ENCODE measurements at regions not wholly inside any gene's neighbourhood (a gene's known extent, or its start where the extent isn't known, plus 50 kb on each side); places are given as distances from the start of the nearest gene placed in this dataset.

DNA sequence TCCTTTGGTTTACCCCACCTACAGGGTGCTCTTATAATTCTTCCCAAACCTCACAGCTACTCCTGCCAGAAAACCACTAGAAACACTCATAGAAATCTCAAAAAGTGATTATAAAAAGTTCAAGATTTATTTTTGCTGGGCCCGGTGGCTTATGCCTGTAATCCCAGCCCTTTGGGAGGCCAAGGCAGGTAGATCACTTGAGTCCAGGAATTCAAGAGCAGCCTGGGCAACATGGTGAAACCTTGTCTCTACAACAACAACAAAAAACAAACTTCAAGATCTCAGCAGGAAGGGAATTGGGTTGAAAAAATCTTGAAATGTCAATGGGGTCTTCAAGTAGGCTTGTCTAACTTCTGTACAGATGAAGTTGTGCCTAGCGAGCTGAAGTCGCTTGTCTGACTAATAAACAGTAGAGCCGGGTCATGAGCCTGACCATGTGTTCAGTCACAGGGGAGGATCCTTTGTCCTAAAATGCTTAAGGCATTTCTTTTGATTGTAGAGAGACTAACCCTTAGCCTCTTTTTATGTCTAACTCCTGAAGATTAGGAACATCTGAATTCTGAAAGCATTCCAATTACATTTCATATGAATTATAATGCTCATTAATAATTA lies 124.6 kb downstream of the NOC3L start:
- no peaks in the 10 kb centered on the region for H3K4me1 ChIP-seq (ENCODE audit: control insufficient read depth in 2 of 3, insufficient read depth in 2 of 3, low read depth in 1 of 3, low read length in 3 of 3)
- no peak for DNase-seq
- TF ChIP-seq, protein P1, sequence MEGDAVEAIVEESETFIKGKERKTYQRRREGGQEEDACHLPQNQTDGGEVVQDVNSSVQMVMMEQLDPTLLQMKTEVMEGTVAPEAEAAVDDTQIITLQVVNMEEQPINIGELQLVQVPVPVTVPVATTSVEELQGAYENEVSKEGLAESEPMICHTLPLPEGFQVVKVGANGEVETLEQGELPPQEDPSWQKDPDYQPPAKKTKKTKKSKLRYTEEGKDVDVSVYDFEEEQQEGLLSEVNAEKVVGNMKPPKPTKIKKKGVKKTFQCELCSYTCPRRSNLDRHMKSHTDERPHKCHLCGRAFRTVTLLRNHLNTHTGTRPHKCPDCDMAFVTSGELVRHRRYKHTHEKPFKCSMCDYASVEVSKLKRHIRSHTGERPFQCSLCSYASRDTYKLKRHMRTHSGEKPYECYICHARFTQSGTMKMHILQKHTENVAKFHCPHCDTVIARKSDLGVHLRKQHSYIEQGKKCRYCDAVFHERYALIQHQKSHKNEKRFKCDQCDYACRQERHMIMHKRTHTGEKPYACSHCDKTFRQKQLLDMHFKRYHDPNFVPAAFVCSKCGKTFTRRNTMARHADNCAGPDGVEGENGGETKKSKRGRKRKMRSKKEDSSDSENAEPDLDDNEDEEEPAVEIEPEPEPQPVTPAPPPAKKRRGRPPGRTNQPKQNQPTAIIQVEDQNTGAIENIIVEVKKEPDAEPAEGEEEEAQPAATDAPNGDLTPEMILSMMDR (IDR thresholded peaks at IDR 0.05; ENCODE audit: borderline replicate concordance, extremely low read depth, insufficient read depth): no peak
- FAIRE-seq: no peak
- H3K36me3 ChIP-seq (ENCODE audit: control insufficient read depth in 2 of 3, insufficient read depth in 3 of 3, low read length in 3 of 3): no peaks in the 10 kb centered on the region
- H3K27me3 ChIP-seq (ENCODE audit: control insufficient read depth, insufficient read depth, low read length): no peaks in the 10 kb centered on the region
- H3K9ac ChIP-seq (ENCODE audit: low read length in 3 of 3): no peak overlapping the region
- H3K9me3 ChIP-seq (ENCODE audit: control insufficient read depth in 2 of 3, insufficient read depth in 1 of 3, low read length in 3 of 3): no peaks in the 10 kb centered on the region
- intact Hi-C loops (cut with DNase I): no loop called here
- no peak overlapping the region for H3K4me3 ChIP-seq (ENCODE audit: low read length in 3 of 3)
- H3K27ac ChIP-seq (ENCODE audit: low read depth in 2 of 2, low read length in 2 of 2): no peak overlapping the region

DNA sequence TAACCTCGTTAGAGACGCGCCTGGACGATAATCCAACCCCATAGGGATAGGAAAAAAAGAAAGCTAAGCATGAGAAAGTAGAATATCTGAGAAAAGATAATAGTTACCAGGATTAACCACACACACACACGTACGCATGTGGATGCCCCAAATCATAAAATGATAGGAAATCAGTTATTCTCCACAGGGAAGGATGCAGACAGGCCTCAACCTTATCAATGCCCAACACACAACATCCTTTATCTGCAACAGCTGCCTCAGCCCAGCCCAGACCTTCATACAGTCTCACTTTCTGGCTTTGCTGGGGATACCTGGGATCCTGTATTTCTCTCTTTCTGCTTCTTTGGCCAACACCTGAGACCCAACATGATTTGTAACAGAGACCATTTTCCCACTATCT lies 123.0 kb downstream of the NOC3L start:
- Histone ChIP-seq H3K27ac (ENCODE audit: low read depth in 2 of 2, low read length in 2 of 2) (no peak overlapping the region), H3K4me3 (ENCODE audit: low read length in 3 of 3) (no peak overlapping the region), H3K9ac (ENCODE audit: low read length in 3 of 3) (no peak overlapping the region), H3K4me1 (ENCODE audit: control insufficient read depth in 2 of 3, insufficient read depth in 2 of 3, low read depth in 1 of 3, low read length in 3 of 3) (no peaks in the 10 kb centered on the region), H3K36me3 (ENCODE audit: control insufficient read depth in 2 of 3, insufficient read depth in 3 of 3, low read length in 3 of 3) (no peaks in the 10 kb centered on the region), H3K27me3 (ENCODE audit: control insufficient read depth, insufficient read depth, low read length) (no peaks in the 10 kb centered on the region), H3K9me3 (ENCODE audit: control insufficient read depth in 2 of 3, insufficient read depth in 1 of 3, low read length in 3 of 3) (no peaks in the 10 kb centered on the region)
- intact Hi-C loops (cut with DNase I): no loop called here
- FAIRE-seq (no peak), DNase-seq (no peak)
- TF ChIP-seq, protein P1 (IDR thresholded peaks at IDR 0.05; ENCODE audit: borderline replicate concordance, extremely low read depth, insufficient read depth): no peak

DNA sequence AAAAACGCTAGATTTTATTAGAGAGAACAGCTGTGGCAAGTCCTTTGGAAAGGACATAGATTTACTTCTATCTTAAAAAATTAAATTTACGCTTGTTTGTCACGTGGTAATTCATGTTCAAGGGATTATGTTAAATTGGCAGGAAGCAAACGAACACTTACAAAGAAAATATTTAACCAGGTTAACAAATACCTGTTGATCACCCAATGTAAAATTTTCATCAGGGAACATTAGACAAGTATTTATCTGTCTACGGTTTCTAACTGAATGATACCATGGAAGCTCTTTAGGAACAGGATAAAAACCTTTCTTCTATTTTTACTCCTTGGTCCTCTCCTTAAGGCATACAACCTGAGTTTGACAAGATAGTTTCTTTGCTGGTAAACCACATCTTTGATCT lies 122.2 kb downstream of the NOC3L start:
- Histone ChIP-seq H3K4me3 (ENCODE audit: low read length in 3 of 3) (no peak overlapping the region), H3K4me1 (ENCODE audit: control insufficient read depth in 2 of 3, insufficient read depth in 2 of 3, low read depth in 1 of 3, low read length in 3 of 3) (no peaks in the 10 kb centered on the region), H3K9ac (ENCODE audit: low read length in 3 of 3) (no peak overlapping the region), H3K36me3 (ENCODE audit: control insufficient read depth in 2 of 3, insufficient read depth in 3 of 3, low read length in 3 of 3) (no peaks in the 10 kb centered on the region), H3K9me3 (ENCODE audit: control insufficient read depth in 2 of 3, insufficient read depth in 1 of 3, low read length in 3 of 3) (no peaks in the 10 kb centered on the region), H3K27me3 (ENCODE audit: control insufficient read depth, insufficient read depth, low read length) (no peaks in the 10 kb centered on the region), H3K27ac (ENCODE audit: low read depth in 2 of 2, low read length in 2 of 2) (no peak overlapping the region)
- intact Hi-C loops (cut with DNase I): no loop called here
- no peak for FAIRE-seq
- DNase-seq: peak in 1 of 5 donors; percentile 26
- TF ChIP-seq, protein P1 (IDR thresholded peaks at IDR 0.05; ENCODE audit: borderline replicate concordance, extremely low read depth, insufficient read depth): no peak

DNA sequence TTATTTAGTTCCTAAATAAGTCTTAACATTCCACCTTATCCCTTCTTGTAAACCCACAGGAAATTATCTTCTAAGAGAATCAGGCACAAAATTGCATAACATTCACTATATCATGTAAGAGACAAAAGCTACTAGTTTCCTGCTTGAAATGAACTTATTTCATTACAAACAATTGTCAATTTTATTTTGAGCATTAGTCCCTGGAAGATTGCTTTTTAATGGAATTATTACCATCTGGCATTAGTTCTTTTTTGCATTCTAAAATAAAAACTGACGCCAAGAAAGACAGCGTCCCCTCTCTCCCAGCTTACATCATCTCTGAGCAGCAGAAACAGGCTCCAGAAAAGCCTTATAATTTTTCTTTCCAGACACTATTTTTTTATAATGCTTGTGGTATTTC lies 121.8 kb downstream of the NOC3L start:
- DNase-seq: no peak
- H3K9ac ChIP-seq (ENCODE audit: low read length in 3 of 3): no peak overlapping the region
- no peaks in the 10 kb centered on the region for H3K9me3 ChIP-seq (ENCODE audit: control insufficient read depth in 2 of 3, insufficient read depth in 1 of 3, low read length in 3 of 3)
- H3K27me3 ChIP-seq (ENCODE audit: control insufficient read depth, insufficient read depth, low read length): no peaks in the 10 kb centered on the region
- intact Hi-C loops (cut with DNase I): no loop called here
- FAIRE-seq: no peak
- TF ChIP-seq, protein P1 (IDR thresholded peaks at IDR 0.05; ENCODE audit: borderline replicate concordance, extremely low read depth, insufficient read depth): no peak
- no peaks in the 10 kb centered on the region for H3K36me3 ChIP-seq (ENCODE audit: control insufficient read depth in 2 of 3, insufficient read depth in 3 of 3, low read length in 3 of 3)
- H3K4me1 ChIP-seq (ENCODE audit: control insufficient read depth in 2 of 3, insufficient read depth in 2 of 3, low read depth in 1 of 3, low read length in 3 of 3): no peaks in the 10 kb centered on the region
- no peak overlapping the region for H3K4me3 ChIP-seq (ENCODE audit: low read length in 3 of 3)
- H3K27ac ChIP-seq (ENCODE audit: low read depth in 2 of 2, low read length in 2 of 2): no peak overlapping the region
